Epithelial cell of proximal tubule (primary cell): ENCODE measurements at regions not wholly inside any gene's neighbourhood (a gene's known extent, or its start where the extent isn't known, plus 50 kb on each side); places are given as distances from the start of the nearest gene placed in this dataset.
"Not testable (repeated sequence)": the region's sequence is repeated elsewhere in the genome, so short reads cannot be mapped to it uniquely, and the experiment has no call there.

Experiments
- DNase-seq: peaks from one replicate; pipeline ENCODE4 v3.0.0-alpha.2; 2011; ENCODE audit warnings: low read depth
- H3K4me3 ChIP-seq: 2 replicates; pipeline ENCODE4 v1.5.1; 2011; ENCODE audit warnings: low read depth, mild to moderate bottlenecking, low read length
- CTCF ChIP-seq: conservative IDR thresholded peaks from 2 replicates; pipeline ENCODE4 v1.5.1; 2012; ENCODE audit warnings: low read depth, mild to moderate bottlenecking, low read length

- no peak for DNase-seq
- H3K4me3 ChIP-seq = no peak overlapping the region
- no peak for TF ChIP-seq CTCF
These were observed 157.7 kb upstream of the TBX3 start for GRCh38 chr12:114841557-114842251.

GRCh38 chr12:114838480-114838879, 154.5 kb upstream of the TBX3 start:
- no peak for DNase-seq
- no peak for TF ChIP-seq CTCF
- no peak overlapping the region for H3K4me3 ChIP-seq

DNA sequence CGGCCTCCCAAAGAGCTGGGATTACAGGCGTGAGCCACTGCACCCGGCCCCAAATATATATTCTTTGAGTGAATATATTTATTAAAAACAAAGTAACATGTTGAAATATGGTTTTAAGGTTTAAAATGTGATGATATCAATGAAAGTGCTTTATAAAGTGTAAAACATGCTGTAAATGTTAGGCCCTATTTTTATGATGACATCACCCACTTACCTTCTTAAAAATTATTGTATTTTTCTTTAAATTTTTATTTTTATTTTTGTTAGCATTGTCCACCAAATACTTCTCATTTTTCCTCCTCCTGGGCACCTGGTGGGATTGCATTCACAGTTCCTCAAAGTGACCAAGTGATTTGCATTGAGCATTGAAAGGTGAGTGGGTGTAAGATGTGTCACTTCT, 152.6 kb upstream of the TBX3 start:
- no peak for TF ChIP-seq CTCF
- no peak for DNase-seq
- H3K4me3 ChIP-seq = no peak overlapping the region

DNA sequence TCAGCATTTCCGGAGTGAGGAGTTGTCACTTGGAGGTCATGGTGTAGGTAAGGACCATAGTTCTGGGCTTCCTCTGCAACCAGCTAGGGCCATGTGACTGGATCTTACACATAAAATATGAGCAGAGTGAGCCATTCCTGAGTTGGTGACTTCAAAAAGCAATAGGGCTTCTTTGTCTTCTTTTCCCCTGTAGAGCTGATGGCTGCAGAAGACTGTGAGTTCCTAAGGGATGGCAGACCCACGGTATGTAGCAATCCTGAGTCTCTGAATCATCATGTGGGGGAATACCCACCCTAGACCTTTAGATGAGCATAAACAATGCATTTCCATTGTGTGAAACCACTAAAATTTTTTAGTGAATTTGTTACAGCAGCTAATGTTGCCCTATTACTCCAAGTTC, 151.1 kb upstream of the TBX3 start:
- TF ChIP-seq CTCF = no peak
- H3K4me3 ChIP-seq = no peak overlapping the region
- DNase-seq = no peak

DNA sequence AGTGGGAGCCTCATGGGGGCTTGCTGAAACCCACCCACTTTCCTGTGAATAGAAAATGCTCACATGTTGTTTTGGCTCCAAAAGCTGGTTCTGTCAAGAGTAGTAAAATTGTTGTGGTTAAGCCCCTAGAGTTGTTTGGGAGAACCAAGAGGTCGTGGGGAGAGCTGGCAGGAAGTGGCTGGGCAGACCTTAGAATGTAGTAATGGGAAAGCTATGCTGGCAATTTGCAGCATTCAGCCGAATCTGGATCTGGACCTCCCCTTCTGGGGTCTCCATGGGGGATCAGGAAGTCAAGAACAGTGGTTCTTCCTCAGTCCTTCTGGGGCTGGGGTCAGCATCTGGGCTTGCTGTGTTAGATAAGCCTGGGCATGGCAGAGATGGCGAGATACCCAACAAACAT, 150.6 kb upstream of the TBX3 start:
- H3K4me3 ChIP-seq = no peak overlapping the region
- no peak for DNase-seq
- TF ChIP-seq CTCF = no peak

- TF ChIP-seq CTCF = no peak
- no peak overlapping the region for H3K4me3 ChIP-seq
- DNase-seq = no peak
These were observed 145.9 kb upstream of the TBX3 start for GRCh38 chr12:114829833-114830232.

- DNase-seq, H3K4me3 ChIP-seq: not testable (repeated sequence)
These were observed 145.3 kb upstream of the TBX3 start for GRCh38 chr12:114829244-114829643.
